ENCODE measurements at regions not wholly inside any gene's neighbourhood (a gene's known extent, or its start where the extent isn't known, plus 50 kb on each side); places are given as distances from the start of the nearest gene placed in this dataset.
A peak's percentile ranks its signal among the peaks of the same experiment; 100 is the strongest.

DNA sequence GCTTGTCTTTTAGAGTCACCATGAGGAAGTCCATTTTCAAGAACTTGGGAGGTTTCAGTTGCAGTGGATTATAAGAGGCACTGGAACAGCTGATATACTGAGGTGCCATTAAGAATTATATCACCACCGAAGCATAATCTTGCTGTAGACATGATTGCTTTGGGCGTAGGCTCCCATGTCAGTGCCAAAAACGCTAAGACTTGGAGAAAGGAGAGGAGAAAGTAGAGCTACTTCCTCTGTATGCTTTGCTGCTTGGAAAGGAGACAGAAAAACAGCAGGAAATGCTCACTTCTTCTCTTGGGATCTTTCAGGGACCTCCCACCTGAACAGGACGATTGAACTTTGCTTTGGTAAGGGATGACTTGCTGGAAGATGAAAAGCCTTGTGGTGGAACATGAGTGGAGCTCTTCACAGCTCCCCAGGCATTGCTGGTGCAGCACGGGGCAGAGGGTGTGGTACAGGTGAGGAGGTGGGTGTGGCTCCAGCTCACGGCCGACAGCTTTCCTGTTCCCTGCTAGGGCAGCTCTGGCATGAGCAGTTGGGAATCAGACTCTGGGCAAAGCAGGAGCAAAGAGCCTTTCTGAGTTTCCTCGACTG, 190.4 kb upstream of the JAG1 start:
- no peak for TF ChIP-seq POLR2A (IDR thresholded peaks at IDR 0.05)
- TF ChIP-seq, protein P1, sequence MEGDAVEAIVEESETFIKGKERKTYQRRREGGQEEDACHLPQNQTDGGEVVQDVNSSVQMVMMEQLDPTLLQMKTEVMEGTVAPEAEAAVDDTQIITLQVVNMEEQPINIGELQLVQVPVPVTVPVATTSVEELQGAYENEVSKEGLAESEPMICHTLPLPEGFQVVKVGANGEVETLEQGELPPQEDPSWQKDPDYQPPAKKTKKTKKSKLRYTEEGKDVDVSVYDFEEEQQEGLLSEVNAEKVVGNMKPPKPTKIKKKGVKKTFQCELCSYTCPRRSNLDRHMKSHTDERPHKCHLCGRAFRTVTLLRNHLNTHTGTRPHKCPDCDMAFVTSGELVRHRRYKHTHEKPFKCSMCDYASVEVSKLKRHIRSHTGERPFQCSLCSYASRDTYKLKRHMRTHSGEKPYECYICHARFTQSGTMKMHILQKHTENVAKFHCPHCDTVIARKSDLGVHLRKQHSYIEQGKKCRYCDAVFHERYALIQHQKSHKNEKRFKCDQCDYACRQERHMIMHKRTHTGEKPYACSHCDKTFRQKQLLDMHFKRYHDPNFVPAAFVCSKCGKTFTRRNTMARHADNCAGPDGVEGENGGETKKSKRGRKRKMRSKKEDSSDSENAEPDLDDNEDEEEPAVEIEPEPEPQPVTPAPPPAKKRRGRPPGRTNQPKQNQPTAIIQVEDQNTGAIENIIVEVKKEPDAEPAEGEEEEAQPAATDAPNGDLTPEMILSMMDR (IDR thresholded peaks at IDR 0.05), result no peak
- H3K4me3 ChIP-seq, result peak overlapping the region in 2 of 12 donors; percentile 5 to 12

DNA sequence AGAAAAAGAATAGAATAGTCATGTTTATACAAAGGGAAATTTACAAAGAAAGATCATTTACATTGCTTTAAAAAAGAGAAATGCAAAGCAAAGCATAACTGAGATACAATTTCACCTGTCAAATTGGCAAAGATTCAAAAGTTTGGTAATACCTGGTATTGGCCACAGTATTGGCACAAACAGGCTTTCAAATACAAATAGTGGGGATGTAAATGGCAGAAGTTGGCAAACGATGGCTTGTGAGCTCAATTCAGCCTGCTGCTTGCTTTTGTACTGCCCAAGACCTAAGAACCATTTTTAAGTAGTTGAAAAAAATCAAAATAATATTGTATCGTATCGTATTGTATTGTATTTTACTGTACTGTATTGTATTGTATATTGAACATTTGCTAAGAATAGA, 194.5 kb upstream of the JAG1 start:
- intact Hi-C loops (cut with DNase I), result loop anchor here in 1 of 10 donors (10.0 kb wide), 1 partner anchor 193 kb away; the partner anchor contains the start of gene JAG1

More for the DNA sequence above, 190.4 kb upstream of the JAG1 start:
- no peaks in the 10 kb centered on the region for H3K27me3 ChIP-seq
- intact Hi-C loops (cut with DNase I), result loop anchor here in 4 of 10 donors (5.0 to 10.0 kb wide), 3 partner anchors 98 to 192 kb away; partner anchors contain the start of gene JAG1 (in 4 of the 4)
- no peaks in the 10 kb centered on the region for H3K36me3 ChIP-seq
- peak in 4 of 5 donors; percentile 25 to 47 (median 40) for DNase-seq
- peak; percentile 67 to 90 (median 84) for ATAC-seq
- H3K27ac ChIP-seq, result peak overlapping the region in 11 of 12 donors; percentile 53 to 78 (median 65)
- H3K4me1 ChIP-seq, result peaks cover 0 to 24% (median 21%) of the 10 kb centered on the region in 12 donors
- 30 to 46% (median 36%) methylated on average over 8 of the region's 8 CpGs for WGBS, 4 donors
- no peaks in the 10 kb centered on the region for H3K9me3 ChIP-seq

DNA sequence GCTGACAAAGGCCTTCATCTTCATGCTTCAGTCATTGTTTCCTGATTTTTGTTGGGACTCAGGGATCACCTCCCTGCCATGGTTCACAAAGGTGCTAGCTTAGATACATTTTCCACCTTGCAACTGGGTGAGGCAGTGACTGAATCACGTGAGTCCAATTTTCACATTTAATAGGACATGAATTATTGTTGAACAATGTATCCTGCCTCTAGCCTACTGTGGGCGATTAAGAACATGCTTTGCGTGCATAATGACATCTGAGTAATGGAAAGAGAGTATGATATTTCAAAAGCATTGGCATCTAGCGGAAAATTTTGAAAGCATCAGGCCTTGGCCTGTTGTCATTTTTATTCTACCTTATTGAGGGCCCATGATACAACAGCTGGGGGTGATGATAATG, 199.2 kb upstream of the JAG1 start:
- H3K4me3 ChIP-seq, result no peak overlapping the region
- ATAC-seq (no peak), DNase-seq (no peak)
- TF ChIP-seq, protein P1 (IDR thresholded peaks at IDR 0.05), result no peak
- TF ChIP-seq POLR2A (IDR thresholded peaks at IDR 0.05), result no peak
- H3K36me3 ChIP-seq, result no peaks in the 10 kb centered on the region
- peaks cover 0 to 28% (median 3%) of the 10 kb centered on the region in 12 donors for H3K4me1 ChIP-seq
- peaks cover 0 to 9% (median 0%) of the 10 kb centered on the region in 12 donors for H3K9me3 ChIP-seq
- H3K27me3 ChIP-seq, result no peaks in the 10 kb centered on the region
- 96 to 98% (median 96%) methylated on average over 4 of the region's 4 CpGs for WGBS, 4 donors
- H3K27ac ChIP-seq, result no peak overlapping the region
- intact Hi-C loops (cut with DNase I), result no loop called here

More for the DNA sequence above, 194.5 kb upstream of the JAG1 start:
- 91 to 98% (median 93%) methylated on average over 3 of the region's 3 CpGs for WGBS, 4 donors
- H3K27ac ChIP-seq, result no peak overlapping the region
- H3K4me3 ChIP-seq, result no peak overlapping the region
- TF ChIP-seq POLR2A (IDR thresholded peaks at IDR 0.05), result no peak
- TF ChIP-seq, protein P1 (IDR thresholded peaks at IDR 0.05), result no peak
- no peaks in the 10 kb centered on the region for H3K9me3 ChIP-seq
- ATAC-seq, result no peak
- DNase-seq, result no peak
- no peaks in the 10 kb centered on the region for H3K27me3 ChIP-seq
- peaks cover 0 to 20% (median 16%) of the 10 kb centered on the region in 12 donors for H3K4me1 ChIP-seq
- H3K36me3 ChIP-seq, result no peaks in the 10 kb centered on the region

DNA sequence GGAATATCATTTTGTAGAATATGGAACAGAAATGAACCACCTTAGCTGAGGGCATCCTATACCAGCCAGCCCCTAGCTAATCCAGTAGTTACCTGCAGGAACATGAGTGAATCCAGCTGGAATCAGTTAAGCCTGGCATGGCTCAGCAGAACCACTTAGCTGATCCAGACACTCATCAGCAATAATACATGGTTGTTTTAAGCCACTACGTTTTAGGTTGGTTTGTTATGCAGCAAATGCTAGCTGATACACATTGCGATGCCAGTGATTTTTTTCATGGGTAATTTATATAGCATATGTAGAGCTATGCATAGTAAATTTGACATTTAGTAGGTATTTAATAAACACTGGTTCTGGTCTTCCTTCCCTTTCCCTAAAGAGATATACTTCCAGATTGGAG, 201.9 kb upstream of the JAG1 start:
- Histone ChIP-seq H3K27me3 (no peaks in the 10 kb centered on the region), H3K36me3 (no peaks in the 10 kb centered on the region), H3K9me3 (peaks cover 0 to 9% (median 0%) of the 10 kb centered on the region in 12 donors), H3K4me1 (peaks cover 0 to 28% (median 3%) of the 10 kb centered on the region in 12 donors), H3K4me3 (no peak overlapping the region), H3K27ac (no peak overlapping the region)
- DNase-seq (no peak), ATAC-seq (no peak)
- intact Hi-C loops (cut with DNase I), result no loop called here
- TF ChIP-seq, protein P1 (IDR thresholded peaks at IDR 0.05), result no peak
- no peak for TF ChIP-seq POLR2A (IDR thresholded peaks at IDR 0.05)
- 68 to 98% (median 95%) methylated on average over 2 of the region's 2 CpGs for WGBS, 4 donors
